Keratinocyte (primary cell): ENCODE measurements at regions not wholly inside any gene's neighbourhood (a gene's known extent, or its start where the extent isn't known, plus 50 kb on each side); places are given as distances from the start of the nearest gene placed in this dataset.

ENCODE experiments used
- DNase-seq: peaks from one replicate; pipeline ENCODE4 v3.0.0-alpha.2; 2011; ENCODE audit warnings: low read depth, missing footprints, low spot score
- FAIRE-seq: peaks from 2 replicates; lab custom pipeline; 2011; peaks lifted over from hg19 to GRCh38; lab: Jason Lieb, UNC
- H2AFZ ChIP-seq: 2 replicates; pipeline ENCODE4 v1.6.0; 2012; ENCODE audit warnings: low read length, control low read depth, inconsistent platforms; ENCODE audit not compliant: control insufficient read depth
- H3K27ac ChIP-seq: 2 replicates; pipeline ENCODE4 v1.5.1; 2011; ENCODE audit warnings: low read length; ENCODE audit not compliant: control insufficient read depth, insufficient read depth
- H3K27me3 ChIP-seq: 3 replicates; pipeline ENCODE4 v1.6.0; 2011; ENCODE audit warnings: low read length; ENCODE audit not compliant: control insufficient read depth, insufficient read depth; ENCODE audit errors: extremely low read depth
- H3K36me3 ChIP-seq, 2 experiments: 2 replicates in 1 of 2; 3 replicates in 1 of 2; pipeline ENCODE4 v1.5.1; 2011; ENCODE audit warnings: low read length in 2 of 2, mild to moderate bottlenecking in 1 of 2; ENCODE audit not compliant: control insufficient read depth in 2 of 2, insufficient read depth in 2 of 2; ENCODE audit errors: extremely low read depth in 1 of 2
- H3K4me1 ChIP-seq: 3 replicates; pipeline ENCODE4 v1.5.1; 2011; ENCODE audit warnings: low read length; ENCODE audit not compliant: control insufficient read depth, insufficient read depth; ENCODE audit errors: extremely low read depth
- H3K4me2 ChIP-seq: 3 replicates; pipeline ENCODE4 v1.6.0; 2011; ENCODE audit warnings: low read depth, low read length; ENCODE audit not compliant: control insufficient read depth, insufficient read depth; ENCODE audit errors: extremely low read depth
- H3K4me3 ChIP-seq, 3 experiments: fragments of 200-600 bp in 1 of 3; sonication (generic) in 1 of 3; 2 replicates in 2 of 3; 3 replicates in 1 of 3; pipeline ENCODE4 v1.5.1; 2011 to 2016; ENCODE audit warnings: low read length in 3 of 3, mild to moderate bottlenecking in 3 of 3, control low read depth in 2 of 3, inconsistent platforms in 1 of 3, low read depth in 1 of 3, mixed read lengths in 1 of 3, mixed run types in 1 of 3, moderate library complexity in 1 of 3; ENCODE audit not compliant: control insufficient read depth in 2 of 3, insufficient read depth in 2 of 3; ENCODE audit errors: extremely low read depth in 1 of 3
- H3K79me2 ChIP-seq: 2 replicates; pipeline ENCODE4 v1.6.0; 2012; ENCODE audit warnings: low read length; ENCODE audit not compliant: control insufficient read depth, insufficient read depth
- H3K9ac ChIP-seq: 3 replicates; pipeline ENCODE4 v1.6.0; 2011; ENCODE audit warnings: low read length; ENCODE audit not compliant: control insufficient read depth, insufficient read depth; ENCODE audit errors: extremely low read depth
- H3K9me1 ChIP-seq: 3 replicates; pipeline ENCODE4 v1.6.0; 2011; ENCODE audit warnings: low read length; ENCODE audit not compliant: control insufficient read depth, insufficient read depth; ENCODE audit errors: extremely low read depth
- H3K9me3 ChIP-seq: 2 replicates; pipeline ENCODE4 v1.5.1; 2012; ENCODE audit warnings: low read depth, low read length; ENCODE audit not compliant: control insufficient read depth
- H4K20me1 ChIP-seq: 3 replicates; pipeline ENCODE4 v1.6.0; 2011; ENCODE audit warnings: low read length; ENCODE audit not compliant: control insufficient read depth, insufficient read depth; ENCODE audit errors: extremely low read depth
- EZH2 ChIP-seq: IDR thresholded peaks from one replicate; pipeline ENCODE4 v1.6.1; 2012; ENCODE audit warnings: inconsistent platforms, mild to moderate bottlenecking, low read length, moderate library complexity
- dilution Hi-C: fragments of 300-500 bp; cut with MboI; formaldehyde crosslinking; loops from one replicate; pipeline ENCODE4 v1.7.0; 2020; ENCODE audit warnings: low sequenced_read_pairs; ENCODE audit not compliant: extremely low pct_ligation_motif_present
- TF ChIP-seq, protein P1 (sequence below), 3 experiments: IDR thresholded peaks in 1 of 3; conservative IDR thresholded peaks in 1 of 3; optimal IDR thresholded peaks in 1 of 3; 2 replicates in 2 of 3; 3 replicates in 1 of 3; pipeline versions ENCODE3 to v1.5.1; 2011; ENCODE audit warnings: low read length in 3 of 3, mild to moderate bottlenecking in 3 of 3, moderate library complexity in 2 of 3, control low read depth in 1 of 3, inconsistent platforms in 1 of 3; ENCODE audit not compliant: insufficient read depth in 2 of 3; ENCODE audit errors: extremely low read depth in 1 of 3

DNA sequence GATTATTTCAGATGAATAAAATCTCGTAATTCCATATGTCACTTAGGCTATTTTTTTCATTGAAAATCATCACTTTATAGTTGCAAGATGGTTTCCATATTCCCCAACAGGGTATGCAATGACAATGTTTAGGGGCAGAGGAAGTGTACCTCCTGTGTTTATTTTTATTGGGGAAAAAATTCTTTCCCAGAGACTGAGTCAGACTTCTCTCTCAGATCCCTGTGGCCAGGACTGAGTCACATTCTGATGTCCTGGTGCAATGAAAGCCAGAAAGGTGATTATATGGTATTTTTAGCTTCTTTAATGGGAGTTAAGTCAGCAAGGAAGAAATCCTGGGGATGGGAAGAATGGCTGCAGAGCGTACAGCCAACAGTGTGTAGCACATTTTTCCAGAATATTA lies 196.9 kb upstream of the ALG10 start:
- H3K36me3 ChIP-seq = no peaks in the 10 kb centered on the region
- no peaks in the 10 kb centered on the region for H3K9me3 ChIP-seq
- no peak for DNase-seq
- H3K4me2 ChIP-seq = no peak overlapping the region
- H3K9me1 ChIP-seq = no peaks in the 10 kb centered on the region
- no peaks in the 10 kb centered on the region for H3K4me1 ChIP-seq
- no peak overlapping the region for H3K4me3 ChIP-seq
- no peaks in the 10 kb centered on the region for H4K20me1 ChIP-seq
- dilution Hi-C loops = no loop called here
- no peak overlapping the region for H3K9ac ChIP-seq
- no peaks in the 10 kb centered on the region for H3K27me3 ChIP-seq
- TF ChIP-seq, protein P1, sequence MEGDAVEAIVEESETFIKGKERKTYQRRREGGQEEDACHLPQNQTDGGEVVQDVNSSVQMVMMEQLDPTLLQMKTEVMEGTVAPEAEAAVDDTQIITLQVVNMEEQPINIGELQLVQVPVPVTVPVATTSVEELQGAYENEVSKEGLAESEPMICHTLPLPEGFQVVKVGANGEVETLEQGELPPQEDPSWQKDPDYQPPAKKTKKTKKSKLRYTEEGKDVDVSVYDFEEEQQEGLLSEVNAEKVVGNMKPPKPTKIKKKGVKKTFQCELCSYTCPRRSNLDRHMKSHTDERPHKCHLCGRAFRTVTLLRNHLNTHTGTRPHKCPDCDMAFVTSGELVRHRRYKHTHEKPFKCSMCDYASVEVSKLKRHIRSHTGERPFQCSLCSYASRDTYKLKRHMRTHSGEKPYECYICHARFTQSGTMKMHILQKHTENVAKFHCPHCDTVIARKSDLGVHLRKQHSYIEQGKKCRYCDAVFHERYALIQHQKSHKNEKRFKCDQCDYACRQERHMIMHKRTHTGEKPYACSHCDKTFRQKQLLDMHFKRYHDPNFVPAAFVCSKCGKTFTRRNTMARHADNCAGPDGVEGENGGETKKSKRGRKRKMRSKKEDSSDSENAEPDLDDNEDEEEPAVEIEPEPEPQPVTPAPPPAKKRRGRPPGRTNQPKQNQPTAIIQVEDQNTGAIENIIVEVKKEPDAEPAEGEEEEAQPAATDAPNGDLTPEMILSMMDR (optimal IDR thresholded peaks at IDR 0.05 in 1 of 3, IDR thresholded peaks at IDR 0.05 in 1 of 3, conservative IDR thresholded peaks at IDR 0.05 in 1 of 3; ENCODE audit: extremely low read depth in 1 of 3, insufficient read depth in 2 of 3, low read length in 3 of 3) = no peak
- TF ChIP-seq EZH2 = no peak
- H2AFZ ChIP-seq = no peak overlapping the region
- no peak for FAIRE-seq
- no peaks in the 10 kb centered on the region for H3K79me2 ChIP-seq
- H3K27ac ChIP-seq = no peak overlapping the region

DNA sequence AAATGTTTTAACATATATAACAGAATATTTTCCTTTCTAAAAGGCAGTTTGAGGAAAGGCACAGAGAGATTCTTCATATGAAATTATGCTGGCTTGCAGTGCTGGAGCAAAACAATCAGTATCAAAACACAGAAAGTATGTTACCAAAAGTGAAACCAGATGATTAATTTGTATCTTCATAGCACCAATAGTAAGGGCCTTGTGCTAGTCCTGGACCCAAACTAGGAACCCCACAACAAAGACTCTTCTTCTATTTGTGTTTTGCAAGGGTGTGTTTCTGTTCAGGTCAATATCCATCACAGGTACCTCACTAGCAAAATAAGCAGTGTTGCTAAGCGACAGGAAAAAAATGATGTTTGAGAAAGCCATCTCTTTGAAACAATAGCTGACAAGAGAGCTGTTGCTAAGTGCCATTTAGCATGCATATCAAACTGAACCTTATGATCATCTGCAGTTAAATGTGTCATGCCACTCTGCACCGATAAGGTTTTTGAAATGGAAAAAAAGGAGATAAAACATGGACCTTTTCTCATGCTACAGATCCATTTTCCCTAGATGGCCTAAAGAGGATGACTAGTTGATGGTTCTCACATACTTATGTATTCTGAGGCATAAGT lies 196.2 kb upstream of the ALG10 start:
- H3K36me3 ChIP-seq = no peaks in the 10 kb centered on the region
- FAIRE-seq = no peak
- no peak overlapping the region for H3K9ac ChIP-seq
- no peaks in the 10 kb centered on the region for H3K4me1 ChIP-seq
- no peaks in the 10 kb centered on the region for H3K79me2 ChIP-seq
- H3K27ac ChIP-seq = no peak overlapping the region
- H2AFZ ChIP-seq = no peak overlapping the region
- H3K9me1 ChIP-seq = no peaks in the 10 kb centered on the region
- no peak for DNase-seq
- H3K4me3 ChIP-seq = no peak overlapping the region
- no peaks in the 10 kb centered on the region for H3K27me3 ChIP-seq
- H4K20me1 ChIP-seq = no peaks in the 10 kb centered on the region
- dilution Hi-C loops = no loop called here
- no peaks in the 10 kb centered on the region for H3K9me3 ChIP-seq
- H3K4me2 ChIP-seq = no peak overlapping the region
- TF ChIP-seq, protein P1 (optimal IDR thresholded peaks at IDR 0.05 in 1 of 3, IDR thresholded peaks at IDR 0.05 in 1 of 3, conservative IDR thresholded peaks at IDR 0.05 in 1 of 3; ENCODE audit: extremely low read depth in 1 of 3, insufficient read depth in 2 of 3, low read length in 3 of 3) = no peak
- TF ChIP-seq EZH2 = no peak
